AG04449 (cell line): ENCODE measurements at regions not wholly inside any gene's neighbourhood (a gene's known extent, or its start where the extent isn't known, plus 50 kb on each side); places are given as distances from the start of the nearest gene placed in this dataset.

Experiments used
- CTCF ChIA-PET: fragments of 350-600 bp; formaldehyde crosslinking; extraction: SDS; loops from one replicate; lab custom pipeline; 2021; ENCODE audit warnings: antibody characterized with exemption; lab: Yijun Ruan, JAX
- POLR2A ChIA-PET: fragments of 400-600, 350-600 bp; formaldehyde crosslinking; extraction: SDS; loops from one replicate; lab custom pipeline; 2020; ENCODE audit warnings: antibody characterized with exemption, inconsistent platforms; lab: Yijun Ruan, JAX
- DNase-seq: peaks from one replicate; pipeline ENCODE4 v3.0.0-alpha.2; 2010; ENCODE audit warnings: low read depth, low spot score
- H3K4me3 ChIP-seq: 2 replicates; pipeline ENCODE4 v1.5.1; 2011; ENCODE audit warnings: low read depth, mild to moderate bottlenecking, control low read depth, low read length
- TF ChIP-seq, protein P1 (sequence below): IDR thresholded peaks from one replicate; pipeline ENCODE4 v1.5.1; 2011; ENCODE audit warnings: mild to moderate bottlenecking, moderate library complexity, low read length, control low read depth, inconsistent platforms; ENCODE audit not compliant: insufficient read depth; ENCODE audit errors: missing control alignments

DNA sequence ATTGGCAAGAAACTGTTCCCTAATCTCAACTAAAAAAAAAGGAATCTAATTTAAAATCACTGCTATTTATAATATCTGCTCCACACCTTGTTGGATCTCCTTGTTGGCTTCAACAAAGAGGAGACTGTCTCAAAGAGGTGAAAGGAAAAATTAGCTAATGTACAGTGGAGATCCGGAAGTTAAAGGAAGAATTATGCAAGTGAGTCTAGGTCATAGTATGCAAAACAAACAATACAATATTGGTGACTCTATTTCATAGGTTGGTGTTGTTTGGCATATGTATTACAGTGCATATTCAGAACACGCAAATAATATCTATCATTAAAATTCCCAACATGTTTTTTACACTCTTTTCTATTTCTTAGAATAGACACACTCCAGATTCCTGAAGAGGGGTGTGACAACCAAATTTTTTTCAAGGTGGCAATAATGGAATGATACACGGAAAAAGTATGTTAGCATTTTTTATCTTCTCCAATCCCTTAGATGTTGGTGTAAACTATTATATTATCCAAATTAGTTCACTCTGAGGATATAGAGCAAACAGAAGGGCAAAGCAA, 685.3 kb downstream of the KCNA4 start:
- no peak for DNase-seq
- CTCF ChIA-PET, result interaction anchor here (0.7 to 4.3 kb wide), 2 partner anchors 171 to 423 kb away, joined by 4 to 71 read pairs; no protein-coding TSS in a partner anchor
- TF ChIP-seq, protein P1, sequence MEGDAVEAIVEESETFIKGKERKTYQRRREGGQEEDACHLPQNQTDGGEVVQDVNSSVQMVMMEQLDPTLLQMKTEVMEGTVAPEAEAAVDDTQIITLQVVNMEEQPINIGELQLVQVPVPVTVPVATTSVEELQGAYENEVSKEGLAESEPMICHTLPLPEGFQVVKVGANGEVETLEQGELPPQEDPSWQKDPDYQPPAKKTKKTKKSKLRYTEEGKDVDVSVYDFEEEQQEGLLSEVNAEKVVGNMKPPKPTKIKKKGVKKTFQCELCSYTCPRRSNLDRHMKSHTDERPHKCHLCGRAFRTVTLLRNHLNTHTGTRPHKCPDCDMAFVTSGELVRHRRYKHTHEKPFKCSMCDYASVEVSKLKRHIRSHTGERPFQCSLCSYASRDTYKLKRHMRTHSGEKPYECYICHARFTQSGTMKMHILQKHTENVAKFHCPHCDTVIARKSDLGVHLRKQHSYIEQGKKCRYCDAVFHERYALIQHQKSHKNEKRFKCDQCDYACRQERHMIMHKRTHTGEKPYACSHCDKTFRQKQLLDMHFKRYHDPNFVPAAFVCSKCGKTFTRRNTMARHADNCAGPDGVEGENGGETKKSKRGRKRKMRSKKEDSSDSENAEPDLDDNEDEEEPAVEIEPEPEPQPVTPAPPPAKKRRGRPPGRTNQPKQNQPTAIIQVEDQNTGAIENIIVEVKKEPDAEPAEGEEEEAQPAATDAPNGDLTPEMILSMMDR, result no peak
- H3K4me3 ChIP-seq, result no peak overlapping the region
- POLR2A ChIA-PET, result no interaction called here

DNA sequence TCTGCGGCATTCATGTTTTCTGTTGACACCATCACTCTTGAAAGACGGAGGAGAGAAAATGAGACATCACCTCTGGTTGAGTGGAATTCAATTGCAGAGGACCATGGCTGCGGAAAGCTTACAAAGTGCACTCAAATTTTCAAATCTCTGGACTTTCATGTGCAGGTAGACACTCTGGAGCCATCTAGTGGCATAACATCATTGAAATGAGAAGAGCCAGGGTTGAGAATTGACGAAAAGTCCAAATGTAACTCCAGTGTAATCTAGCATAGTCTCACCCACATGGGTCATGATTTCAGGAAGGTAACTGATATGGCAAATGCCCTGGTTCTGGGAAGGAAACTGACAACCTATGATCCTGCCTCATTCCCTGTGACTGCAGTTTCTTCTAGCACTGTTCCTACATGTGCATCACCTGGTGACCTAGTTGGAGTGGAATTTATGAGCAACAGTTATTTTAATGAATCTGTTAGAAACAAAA, 687.8 kb downstream of the KCNA4 start:
- H3K4me3 ChIP-seq, result no peak overlapping the region
- ChIA-PET POLR2A (interaction anchor here (1.2 to 1.3 kb wide), 2 partner anchors 492 to 494 kb away, joined by 4 read pairs; no protein-coding TSS in a partner anchor), CTCF (interaction anchor here (0.6 to 4.3 kb wide), 51 partner anchors 9 to 1833 kb away, joined by 3 to 71 read pairs (median 4); partner anchors contain the start of gene BDNF)
- TF ChIP-seq, protein P1, result peak; percentile 70
- DNase-seq, result no peak

DNA sequence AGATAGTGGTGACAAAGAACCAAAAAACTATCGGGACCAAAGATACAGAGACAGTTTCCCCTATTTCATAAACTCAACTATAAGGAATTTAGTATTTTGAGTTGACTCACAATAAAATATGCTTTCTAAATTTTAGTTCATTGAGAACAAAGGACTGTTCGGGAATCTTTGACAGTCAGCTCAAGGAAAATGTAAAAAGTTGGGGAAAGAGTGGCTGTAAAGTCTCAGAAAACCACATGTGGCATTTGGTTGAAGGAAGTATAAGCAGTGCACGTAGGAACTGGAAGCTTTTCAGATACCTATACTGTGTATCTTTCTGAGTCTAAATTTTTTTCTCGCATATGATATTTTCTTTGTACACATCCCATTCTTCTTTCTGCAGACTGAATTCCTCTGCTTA, 688.9 kb downstream of the KCNA4 start:
- ChIA-PET CTCF (interaction anchor here (1.0 to 4.3 kb wide), 16 partner anchors 8 to 1638 kb away, joined by 3 to 71 read pairs (median 7); partner anchors contain the start of gene BDNF), POLR2A (interaction anchor here (1.2 to 1.3 kb wide), 2 partner anchors 491 to 493 kb away, joined by 4 read pairs; no protein-coding TSS in a partner anchor)
- no peak overlapping the region for H3K4me3 ChIP-seq
- TF ChIP-seq, protein P1, result no peak
- DNase-seq, result no peak

DNA sequence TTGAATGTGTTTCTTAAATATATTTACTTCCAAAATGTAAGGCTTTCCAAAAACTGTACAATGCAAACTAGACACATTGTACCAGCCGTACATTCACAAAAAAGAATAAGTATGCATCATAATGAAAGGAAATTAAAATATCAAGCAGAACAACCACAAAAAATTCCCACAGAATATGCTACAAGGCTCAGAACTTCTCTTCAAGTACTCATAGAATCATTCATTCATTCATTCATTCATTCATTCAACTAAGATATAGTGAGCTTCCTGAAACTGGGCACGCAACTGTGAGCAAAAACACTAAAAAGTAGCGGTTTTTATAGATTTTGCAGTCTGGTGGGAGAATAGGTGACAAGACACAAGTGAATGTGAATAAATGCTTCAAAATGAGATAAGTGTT, 690.1 kb downstream of the KCNA4 start:
- no peak overlapping the region for H3K4me3 ChIP-seq
- TF ChIP-seq, protein P1, result no peak
- CTCF ChIA-PET, result no interaction called here
- no peak for DNase-seq
- POLR2A ChIA-PET, result no interaction called here

DNA sequence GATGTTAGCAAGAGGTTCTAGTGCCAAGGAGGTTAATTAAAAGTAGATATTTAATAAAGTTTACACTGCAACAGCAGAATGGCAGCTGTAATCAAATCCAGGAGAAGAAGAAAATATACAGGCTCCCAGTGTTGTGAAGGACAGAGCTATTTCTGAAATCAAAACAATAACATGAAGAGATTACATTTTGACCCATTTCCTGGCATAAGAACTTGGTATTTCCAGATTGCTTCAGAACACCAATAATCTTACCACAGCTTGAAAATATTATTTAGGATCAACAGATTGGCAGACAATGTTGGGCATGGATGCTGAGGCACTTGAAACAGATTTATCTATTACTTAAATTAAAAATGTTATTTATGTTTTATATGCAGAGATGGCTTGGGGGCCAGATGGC, 692.5 kb downstream of the KCNA4 start:
- TF ChIP-seq, protein P1, result no peak
- no peak for DNase-seq
- ChIA-PET CTCF (interaction anchor here (0.7 to 1.7 kb wide), 4 partner anchors 10 to 939 kb away, joined by 3 to 5 read pairs (median 4); no protein-coding TSS in a partner anchor), POLR2A (no interaction called here)
- H3K4me3 ChIP-seq, result no peak overlapping the region
